ENCODE measurements at regions not wholly inside any gene's neighbourhood (a gene's known extent, or its start where the extent isn't known, plus 50 kb on each side); places are given as distances from the start of the nearest gene placed in this dataset.

DNA sequence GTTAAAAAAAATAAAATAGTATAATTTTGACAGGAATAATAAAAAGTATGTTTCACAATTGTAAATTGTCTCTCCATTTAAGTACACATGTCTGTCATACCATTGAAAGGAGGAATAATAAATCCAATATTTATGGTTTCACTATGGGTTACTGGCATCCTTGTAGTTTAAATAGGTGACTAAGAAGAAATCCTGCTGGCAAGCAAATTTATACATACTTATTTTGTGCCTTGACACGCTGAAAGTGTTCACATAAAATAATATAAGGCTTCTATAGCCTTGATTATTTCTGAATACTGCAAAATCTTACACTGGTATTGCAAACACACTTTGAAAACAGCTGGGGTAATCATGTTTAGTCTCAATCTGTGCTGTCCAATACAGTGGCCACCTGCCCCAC lies 138.3 kb upstream of the ETAA1 start:
- no peaks in the 10 kb centered on the region for H3K27me3 Mint-ChIP-seq (ENCODE audit: low read depth)
- H3K27ac Mint-ChIP-seq (ENCODE audit: unreplicated experiment), result no peak overlapping the region
- TF ChIP-seq, protein P1, sequence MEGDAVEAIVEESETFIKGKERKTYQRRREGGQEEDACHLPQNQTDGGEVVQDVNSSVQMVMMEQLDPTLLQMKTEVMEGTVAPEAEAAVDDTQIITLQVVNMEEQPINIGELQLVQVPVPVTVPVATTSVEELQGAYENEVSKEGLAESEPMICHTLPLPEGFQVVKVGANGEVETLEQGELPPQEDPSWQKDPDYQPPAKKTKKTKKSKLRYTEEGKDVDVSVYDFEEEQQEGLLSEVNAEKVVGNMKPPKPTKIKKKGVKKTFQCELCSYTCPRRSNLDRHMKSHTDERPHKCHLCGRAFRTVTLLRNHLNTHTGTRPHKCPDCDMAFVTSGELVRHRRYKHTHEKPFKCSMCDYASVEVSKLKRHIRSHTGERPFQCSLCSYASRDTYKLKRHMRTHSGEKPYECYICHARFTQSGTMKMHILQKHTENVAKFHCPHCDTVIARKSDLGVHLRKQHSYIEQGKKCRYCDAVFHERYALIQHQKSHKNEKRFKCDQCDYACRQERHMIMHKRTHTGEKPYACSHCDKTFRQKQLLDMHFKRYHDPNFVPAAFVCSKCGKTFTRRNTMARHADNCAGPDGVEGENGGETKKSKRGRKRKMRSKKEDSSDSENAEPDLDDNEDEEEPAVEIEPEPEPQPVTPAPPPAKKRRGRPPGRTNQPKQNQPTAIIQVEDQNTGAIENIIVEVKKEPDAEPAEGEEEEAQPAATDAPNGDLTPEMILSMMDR (IDR thresholded peaks at IDR 0.05), result no peak
- no peak for DNase-seq (ENCODE audit: low spot score)
- H3K9me3 Mint-ChIP-seq (ENCODE audit: low read depth), result peaks cover 3% of the 10 kb centered on the region
- no peaks in the 10 kb centered on the region for H3K36me3 Mint-ChIP-seq (ENCODE audit: low read depth)
- peaks cover 39% of the 10 kb centered on the region for H3K4me1 Mint-ChIP-seq (ENCODE audit: low read depth)
- H3K4me3 Mint-ChIP-seq (ENCODE audit: unreplicated experiment), result no peak overlapping the region

DNA sequence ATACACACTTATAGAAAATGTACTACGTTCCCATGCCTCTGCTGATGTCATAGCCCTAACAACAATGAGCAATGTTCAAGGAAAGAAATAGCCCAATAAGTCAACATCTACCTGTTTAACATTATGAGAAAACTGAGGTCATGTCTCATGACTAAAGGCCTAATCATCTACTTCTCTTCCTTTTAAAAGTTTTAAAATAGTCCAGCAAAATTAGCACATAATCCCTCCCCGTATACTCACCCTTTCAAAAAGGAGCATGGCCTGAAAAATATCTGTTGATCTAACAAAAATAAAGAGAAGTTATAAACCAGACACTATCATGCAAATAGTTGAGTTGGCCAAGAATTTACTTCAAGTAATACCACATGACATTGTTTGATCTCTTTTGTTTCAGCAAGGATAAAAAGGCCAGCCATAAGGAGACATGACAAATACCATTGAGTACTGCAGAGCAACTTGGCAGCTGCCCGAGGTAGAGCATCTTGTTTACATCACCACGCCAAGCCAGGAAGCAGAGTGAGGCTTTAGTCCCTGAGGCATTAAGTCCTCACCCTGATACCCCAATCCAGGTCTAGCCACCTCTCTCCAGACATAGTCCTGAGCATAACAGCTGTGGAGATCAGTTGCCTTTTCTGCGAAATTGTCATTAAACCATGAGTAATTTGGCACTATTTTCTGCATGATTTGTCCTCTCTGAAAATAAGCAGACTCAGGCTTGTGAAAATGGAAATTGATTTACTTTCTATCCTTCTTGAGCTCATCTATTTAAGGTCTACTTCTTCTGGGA lies 137.4 kb upstream of the ETAA1 start:
- Mint-ChIP-seq H3K36me3 (ENCODE audit: low read depth) (no peaks in the 10 kb centered on the region), H3K27me3 (ENCODE audit: low read depth) (no peaks in the 10 kb centered on the region), H3K9me3 (ENCODE audit: low read depth) (peaks cover 3% of the 10 kb centered on the region), H3K4me3 (ENCODE audit: unreplicated experiment) (no peak overlapping the region), H3K27ac (ENCODE audit: unreplicated experiment) (peak overlapping the region; percentile 91), H3K4me1 (ENCODE audit: low read depth) (peaks cover 39% of the 10 kb centered on the region)
- DNase-seq (ENCODE audit: low spot score), result no peak
- TF ChIP-seq, protein P1 (IDR thresholded peaks at IDR 0.05), result no peak

DNA sequence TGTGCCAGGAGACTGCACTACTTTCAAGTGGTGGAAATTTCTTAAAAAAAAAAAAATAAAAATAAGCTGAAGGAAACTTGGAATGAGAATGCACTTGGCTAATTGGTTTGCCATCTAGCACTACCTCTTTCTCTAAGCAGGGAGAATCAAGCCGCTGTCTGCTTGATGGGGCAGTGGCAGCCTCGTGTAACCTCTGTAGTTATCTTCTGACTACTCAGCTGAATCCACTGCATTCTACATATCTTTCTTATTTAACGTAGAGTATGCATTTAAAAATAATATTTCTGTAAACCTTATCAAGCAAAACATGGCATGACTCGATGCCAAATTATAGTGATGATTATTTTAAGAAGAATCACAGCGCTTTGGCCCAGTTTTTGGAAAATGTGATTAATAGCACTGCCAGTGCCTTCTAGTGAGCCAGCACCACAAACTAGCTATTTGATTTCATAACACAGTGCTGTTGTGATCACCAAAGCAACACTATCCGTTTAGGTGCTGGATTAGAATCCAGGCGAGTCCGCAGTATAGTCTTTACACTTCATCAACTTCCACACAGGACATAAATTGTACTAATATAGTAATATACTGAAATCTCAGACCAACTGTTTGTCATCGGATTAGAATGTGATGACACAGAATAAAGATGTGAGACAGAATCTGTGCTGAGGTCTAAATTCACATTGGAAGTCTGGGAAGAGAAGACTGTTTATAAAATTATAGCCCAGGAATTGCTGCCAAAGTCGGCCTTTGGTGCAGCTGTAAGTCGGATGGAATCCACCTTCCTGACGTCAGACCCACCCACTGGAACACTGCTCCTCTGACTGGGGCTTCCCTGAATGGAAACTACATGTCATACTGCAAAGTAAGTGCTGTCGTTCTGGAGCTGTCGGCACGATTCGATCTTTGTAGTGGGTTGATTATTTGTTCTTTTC lies 136.5 kb upstream of the ETAA1 start:
- TF ChIP-seq, protein P1 (IDR thresholded peaks at IDR 0.05), result no peak
- peak overlapping the region; percentile 6 for H3K4me3 Mint-ChIP-seq (ENCODE audit: unreplicated experiment)
- peaks cover 36% of the 10 kb centered on the region for H3K4me1 Mint-ChIP-seq (ENCODE audit: low read depth)

DNA sequence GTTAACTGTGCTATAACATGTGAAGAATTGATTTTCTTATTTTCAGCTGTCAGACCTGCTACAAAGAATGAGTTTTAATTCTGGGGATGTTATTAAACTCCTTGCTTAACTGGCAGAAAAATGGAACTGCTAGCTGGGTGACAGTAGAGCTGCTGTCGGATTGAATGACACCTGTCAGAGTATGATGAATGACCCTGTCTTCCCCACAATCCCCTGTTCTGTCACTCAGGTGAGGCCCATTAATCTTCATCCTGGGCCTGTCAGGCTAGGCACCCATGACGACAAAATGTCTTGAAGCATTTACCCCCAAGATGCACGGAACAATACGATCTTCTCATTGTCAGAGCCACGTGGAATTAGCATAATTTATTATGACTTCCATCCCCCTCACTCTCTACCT lies 129.9 kb upstream of the ETAA1 start:
- no peak for DNase-seq (ENCODE audit: low spot score)
- H3K4me3 Mint-ChIP-seq (ENCODE audit: unreplicated experiment), result no peak overlapping the region
- TF ChIP-seq, protein P1 (IDR thresholded peaks at IDR 0.05), result no peak
- H3K36me3 Mint-ChIP-seq (ENCODE audit: low read depth), result no peaks in the 10 kb centered on the region
- no peaks in the 10 kb centered on the region for H3K27me3 Mint-ChIP-seq (ENCODE audit: low read depth)
- H3K9me3 Mint-ChIP-seq (ENCODE audit: low read depth), result no peaks in the 10 kb centered on the region
- H3K4me1 Mint-ChIP-seq (ENCODE audit: low read depth), result peaks cover 5% of the 10 kb centered on the region
- H3K27ac Mint-ChIP-seq (ENCODE audit: unreplicated experiment), result no peak overlapping the region

More for the DNA sequence above, 136.5 kb upstream of the ETAA1 start:
- Mint-ChIP-seq H3K36me3 (ENCODE audit: low read depth) (no peaks in the 10 kb centered on the region), H3K27me3 (ENCODE audit: low read depth) (no peaks in the 10 kb centered on the region), H3K27ac (ENCODE audit: unreplicated experiment) (peak overlapping the region; percentile 91), H3K9me3 (ENCODE audit: low read depth) (peaks cover 3% of the 10 kb centered on the region)
- DNase-seq (ENCODE audit: low spot score), result no peak

DNA sequence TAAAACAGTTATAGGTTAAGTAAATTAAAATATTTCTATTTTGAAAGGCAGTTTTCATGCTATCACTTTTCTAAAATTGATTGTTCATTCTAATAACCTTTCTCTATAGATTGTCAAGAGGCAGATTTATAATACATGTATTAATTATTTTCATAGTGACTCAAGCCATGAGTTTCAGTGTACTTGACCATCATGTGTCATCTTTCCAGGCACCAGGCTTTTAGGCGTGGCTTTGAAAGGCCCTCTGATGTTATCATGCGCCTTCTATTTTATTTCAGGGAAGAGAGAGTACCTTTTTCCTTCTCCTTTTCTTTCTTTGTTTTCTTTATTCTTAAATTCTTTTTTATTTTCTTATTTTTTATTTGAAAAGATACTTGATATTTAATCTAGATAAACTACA lies 128.3 kb upstream of the ETAA1 start:
- Mint-ChIP-seq H3K4me3 (ENCODE audit: unreplicated experiment) (no peak overlapping the region), H3K27me3 (ENCODE audit: low read depth) (no peaks in the 10 kb centered on the region)

More for the DNA sequence above, 128.3 kb upstream of the ETAA1 start:
- Mint-ChIP-seq H3K4me1 (ENCODE audit: low read depth) (peaks cover 8% of the 10 kb centered on the region), H3K27ac (ENCODE audit: unreplicated experiment) (no peak overlapping the region), H3K36me3 (ENCODE audit: low read depth) (no peaks in the 10 kb centered on the region), H3K9me3 (ENCODE audit: low read depth) (no peaks in the 10 kb centered on the region)
- no peak for DNase-seq (ENCODE audit: low spot score)
- TF ChIP-seq, protein P1 (IDR thresholded peaks at IDR 0.05), result no peak

All from chondrocyte (in vitro differentiated cells).